ENCODE measurements at regions not wholly inside any gene's neighbourhood (a gene's known extent, or its start where the extent isn't known, plus 50 kb on each side); places are given as distances from the start of the nearest gene placed in this dataset.

GRCh38 chr19:32227561-32228165 lies 117.7 kb upstream of the ZNF507 start:
- no CpG with 5 or more reads among the region's 29 CpGs for WGBS (ENCODE audit: insufficient coverage, insufficient read length)
- Histone ChIP-seq H3K36me3 (ENCODE audit: control insufficient read depth, insufficient read depth, low read length) (no peaks in the 10 kb centered on the region), H3K9me3 (ENCODE audit: control insufficient read depth, insufficient read depth, low read length) (no peaks in the 10 kb centered on the region), H3K4me3 (ENCODE audit: low read length) (no peak overlapping the region), H3K4me1 (ENCODE audit: control insufficient read depth, insufficient read depth, low read length) (no peaks in the 10 kb centered on the region), H3K27me3 (ENCODE audit: control insufficient read depth, insufficient read depth, low read length) (no peaks in the 10 kb centered on the region; the same call in 1 of the 2 replicates), H3K27ac (ENCODE audit: low read length) (no peak overlapping the region)
- peak; percentile 18 for DNase-seq (ENCODE audit: low read depth, low spot score)

- no peaks in the 10 kb centered on the region for H3K4me1 ChIP-seq (ENCODE audit: control insufficient read depth, insufficient read depth, low read length)
- H3K27me3 ChIP-seq (ENCODE audit: control insufficient read depth, insufficient read depth, low read length), result no peaks in the 10 kb centered on the region
- no peaks in the 10 kb centered on the region for H3K9me3 ChIP-seq (ENCODE audit: control insufficient read depth, insufficient read depth, low read length)
- no peak overlapping the region for H3K27ac ChIP-seq (ENCODE audit: low read length)
- no CpG with 5 or more reads among the region's 6 CpGs for WGBS (ENCODE audit: insufficient coverage, insufficient read length)
- no peaks in the 10 kb centered on the region for H3K36me3 ChIP-seq (ENCODE audit: control insufficient read depth, insufficient read depth, low read length)
- no peak overlapping the region for H3K4me3 ChIP-seq (ENCODE audit: low read length)
- no peak for DNase-seq (ENCODE audit: low read depth, low spot score)
Measured at GRCh38 chr19:32230441-32230840, 115.0 kb upstream of the ZNF507 start.

GRCh38 chr19:32231020-32231419 lies 114.4 kb upstream of the ZNF507 start:
- no CpG with 5 or more reads among the region's 8 CpGs for WGBS (ENCODE audit: insufficient coverage, insufficient read length)

GRCh38 chr19:32231691-32232090 lies 113.7 kb upstream of the ZNF507 start:
- Histone ChIP-seq H3K4me1 (ENCODE audit: control insufficient read depth, insufficient read depth, low read length) (no peaks in the 10 kb centered on the region), H3K9me3 (ENCODE audit: control insufficient read depth, insufficient read depth, low read length) (no peaks in the 10 kb centered on the region), H3K4me3 (ENCODE audit: low read length) (no peak overlapping the region), H3K27ac (ENCODE audit: low read length) (no peak overlapping the region), H3K27me3 (ENCODE audit: control insufficient read depth, insufficient read depth, low read length) (no peaks in the 10 kb centered on the region), H3K36me3 (ENCODE audit: control insufficient read depth, insufficient read depth, low read length) (no peaks in the 10 kb centered on the region)
- no peak for DNase-seq (ENCODE audit: low read depth, low spot score)
- no CpG with 5 or more reads among the region's 6 CpGs for WGBS (ENCODE audit: insufficient coverage, insufficient read length)

More at GRCh38 chr19:32231020-32231419, 114.4 kb upstream of the ZNF507 start:
- Histone ChIP-seq H3K4me3 (ENCODE audit: low read length) (no peak overlapping the region), H3K4me1 (ENCODE audit: control insufficient read depth, insufficient read depth, low read length) (no peaks in the 10 kb centered on the region), H3K27me3 (ENCODE audit: control insufficient read depth, insufficient read depth, low read length) (no peaks in the 10 kb centered on the region), H3K27ac (ENCODE audit: low read length) (no peak overlapping the region), H3K36me3 (ENCODE audit: control insufficient read depth, insufficient read depth, low read length) (no peaks in the 10 kb centered on the region), H3K9me3 (ENCODE audit: control insufficient read depth, insufficient read depth, low read length) (no peaks in the 10 kb centered on the region)
- DNase-seq (ENCODE audit: low read depth, low spot score), result no peak

GRCh38 chr19:32232449-32232848 lies 113.0 kb upstream of the ZNF507 start:
- Histone ChIP-seq H3K4me1 (ENCODE audit: control insufficient read depth, insufficient read depth, low read length) (no peaks in the 10 kb centered on the region), H3K27me3 (ENCODE audit: control insufficient read depth, insufficient read depth, low read length) (no peaks in the 10 kb centered on the region), H3K36me3 (ENCODE audit: control insufficient read depth, insufficient read depth, low read length) (no peaks in the 10 kb centered on the region), H3K27ac (ENCODE audit: low read length) (no peak overlapping the region), H3K4me3 (ENCODE audit: low read length) (no peak overlapping the region), H3K9me3 (ENCODE audit: control insufficient read depth, insufficient read depth, low read length) (no peaks in the 10 kb centered on the region)
- no CpG with 5 or more reads among the region's 8 CpGs for WGBS (ENCODE audit: insufficient coverage, insufficient read length)
- no peak for DNase-seq (ENCODE audit: low read depth, low spot score)

GRCh38 chr19:32233091-32233490 lies 112.3 kb upstream of the ZNF507 start:
- Histone ChIP-seq H3K9me3 (ENCODE audit: control insufficient read depth, insufficient read depth, low read length) (no peaks in the 10 kb centered on the region), H3K4me3 (ENCODE audit: low read length) (no peak overlapping the region)
- WGBS (ENCODE audit: insufficient coverage, insufficient read length), result no CpG with 5 or more reads among the region's 6 CpGs

GRCh38 chr19:32233885-32234284 lies 111.5 kb upstream of the ZNF507 start:
- no peak overlapping the region for H3K4me3 ChIP-seq (ENCODE audit: low read length)
- no peaks in the 10 kb centered on the region for H3K4me1 ChIP-seq (ENCODE audit: control insufficient read depth, insufficient read depth, low read length)
- no peak overlapping the region for H3K27ac ChIP-seq (ENCODE audit: low read length)
- no peaks in the 10 kb centered on the region for H3K9me3 ChIP-seq (ENCODE audit: control insufficient read depth, insufficient read depth, low read length)
- no peak for DNase-seq (ENCODE audit: low read depth, low spot score)
- no peaks in the 10 kb centered on the region for H3K27me3 ChIP-seq (ENCODE audit: control insufficient read depth, insufficient read depth, low read length)
- no CpG with 5 or more reads among the region's 4 CpGs for WGBS (ENCODE audit: insufficient coverage, insufficient read length)
- H3K36me3 ChIP-seq (ENCODE audit: control insufficient read depth, insufficient read depth, low read length), result no peaks in the 10 kb centered on the region

More at GRCh38 chr19:32233091-32233490, 112.3 kb upstream of the ZNF507 start:
- DNase-seq (ENCODE audit: low read depth, low spot score), result no peak
- no peak overlapping the region for H3K27ac ChIP-seq (ENCODE audit: low read length)
- no peaks in the 10 kb centered on the region for H3K4me1 ChIP-seq (ENCODE audit: control insufficient read depth, insufficient read depth, low read length)
- H3K27me3 ChIP-seq (ENCODE audit: control insufficient read depth, insufficient read depth, low read length), result no peaks in the 10 kb centered on the region
- H3K36me3 ChIP-seq (ENCODE audit: control insufficient read depth, insufficient read depth, low read length), result no peaks in the 10 kb centered on the region

GRCh38 chr19:32234663-32235217 lies 110.7 kb upstream of the ZNF507 start:
- no peak for DNase-seq (ENCODE audit: low read depth, low spot score)
- no CpG with 5 or more reads among the region's 3 CpGs for WGBS (ENCODE audit: insufficient coverage, insufficient read length)
- no peak overlapping the region for H3K27ac ChIP-seq (ENCODE audit: low read length)
- no peaks in the 10 kb centered on the region for H3K4me1 ChIP-seq (ENCODE audit: control insufficient read depth, insufficient read depth, low read length)
- H3K4me3 ChIP-seq (ENCODE audit: low read length), result no peak overlapping the region
- no peaks in the 10 kb centered on the region for H3K36me3 ChIP-seq (ENCODE audit: control insufficient read depth, insufficient read depth, low read length)
- no peaks in the 10 kb centered on the region for H3K9me3 ChIP-seq (ENCODE audit: control insufficient read depth, insufficient read depth, low read length)
- H3K27me3 ChIP-seq (ENCODE audit: control insufficient read depth, insufficient read depth, low read length), result no peaks in the 10 kb centered on the region

GRCh38 chr19:32238076-32238475 lies 107.3 kb upstream of the ZNF507 start:
- no peak for DNase-seq (ENCODE audit: low read depth, low spot score)
- no CpG with 5 or more reads among the region's 1 CpG for WGBS (ENCODE audit: insufficient coverage, insufficient read length)
- Histone ChIP-seq H3K27me3 (ENCODE audit: control insufficient read depth, insufficient read depth, low read length) (no peaks in the 10 kb centered on the region), H3K9me3 (ENCODE audit: control insufficient read depth, insufficient read depth, low read length) (no peaks in the 10 kb centered on the region), H3K36me3 (ENCODE audit: control insufficient read depth, insufficient read depth, low read length) (no peaks in the 10 kb centered on the region), H3K27ac (ENCODE audit: low read length) (no peak overlapping the region), H3K4me3 (ENCODE audit: low read length) (no peak overlapping the region), H3K4me1 (ENCODE audit: control insufficient read depth, insufficient read depth, low read length) (no peaks in the 10 kb centered on the region)

- Histone ChIP-seq H3K27ac (ENCODE audit: low read length) (no peak overlapping the region), H3K4me1 (ENCODE audit: control insufficient read depth, insufficient read depth, low read length) (no peaks in the 10 kb centered on the region), H3K36me3 (ENCODE audit: control insufficient read depth, insufficient read depth, low read length) (no peaks in the 10 kb centered on the region), H3K4me3 (ENCODE audit: low read length) (no peak overlapping the region), H3K27me3 (ENCODE audit: control insufficient read depth, insufficient read depth, low read length) (no peaks in the 10 kb centered on the region), H3K9me3 (ENCODE audit: control insufficient read depth, insufficient read depth, low read length) (no peaks in the 10 kb centered on the region)
- DNase-seq (ENCODE audit: low read depth, low spot score), result no peak
- no CpG with 5 or more reads among the region's 7 CpGs for WGBS (ENCODE audit: insufficient coverage, insufficient read length)
Measured at GRCh38 chr19:32240316-32240715, 105.1 kb upstream of the ZNF507 start.

GRCh38 chr19:32241306-32241705 lies 104.1 kb upstream of the ZNF507 start:
- H3K9me3 ChIP-seq (ENCODE audit: control insufficient read depth, insufficient read depth, low read length), result no peaks in the 10 kb centered on the region
- DNase-seq (ENCODE audit: low read depth, low spot score), result no peak
- WGBS (ENCODE audit: insufficient coverage, insufficient read length), result no CpG with 5 or more reads among the region's 8 CpGs

More at GRCh38 chr19:32241306-32241705, 104.1 kb upstream of the ZNF507 start:
- Histone ChIP-seq H3K4me1 (ENCODE audit: control insufficient read depth, insufficient read depth, low read length) (no peaks in the 10 kb centered on the region), H3K27me3 (ENCODE audit: control insufficient read depth, insufficient read depth, low read length) (no peaks in the 10 kb centered on the region), H3K27ac (ENCODE audit: low read length) (no peak overlapping the region), H3K4me3 (ENCODE audit: low read length) (no peak overlapping the region), H3K36me3 (ENCODE audit: control insufficient read depth, insufficient read depth, low read length) (no peaks in the 10 kb centered on the region)

Measured in iPS DF 6.9 (cell line).